Neural progenitor cell (in vitro differentiated cells): ENCODE measurements at regions not wholly inside any gene's neighbourhood (a gene's known extent, or its start where the extent isn't known, plus 50 kb on each side); places are given as distances from the start of the nearest gene placed in this dataset.

Experiments
- CTCF ChIP-seq: fragments of 200-600 bp; sonication (generic); IDR thresholded peaks from 2 replicates; pipeline ENCODE4 v1.5.1; 2017; ENCODE audit warnings: antibody characterized with exemption, mild to moderate bottlenecking
- EZH2 ChIP-seq: fragments of 200-600 bp; sonication (generic); IDR thresholded peaks from 2 replicates; pipeline ENCODE4 v1.6.1; 2017; ENCODE audit warnings: antibody characterized with exemption, mild to moderate bottlenecking, moderate library complexity

GRCh38 chr4:181350615-181351415 lies 892.4 kb upstream of the TENM3 start:
- no peak for TF ChIP-seq CTCF
- no peak for TF ChIP-seq EZH2
